IMR-90 (cell line): ENCODE measurements at regions not wholly inside any gene's neighbourhood (a gene's known extent, or its start where the extent isn't known, plus 50 kb on each side); places are given as distances from the start of the nearest gene placed in this dataset.

Experiments used
- BHLHE40 ChIP-seq: fragments of 150-350 bp; IDR thresholded peaks from 2 replicates; pipeline ENCODE4 v1.6.1; 2016; ENCODE audit warnings: mild to moderate bottlenecking, low read depth, low read length
- CEBPB ChIP-seq: IDR thresholded peaks from 2 replicates; pipeline ENCODE4 v1.6.1; 2012; ENCODE audit warnings: low read depth, low read length, improper control_type of control experiment
- MXI1 ChIP-seq: IDR thresholded peaks from 2 replicates; pipeline ENCODE4 v1.6.1; 2012; ENCODE audit warnings: low read depth, mild to moderate bottlenecking, low read length, moderate library complexity, borderline replicate concordance
- POLR2A ChIP-seq: IDR thresholded peaks from 2 replicates; pipeline ENCODE4 v1.6.1; 2012; ENCODE audit warnings: mild to moderate bottlenecking, low read depth, low read length
- RCOR1 ChIP-seq: IDR thresholded peaks from 2 replicates; pipeline ENCODE4 v1.6.1; 2012; ENCODE audit warnings: mild to moderate bottlenecking, low read length, improper control_type of control experiment; ENCODE audit not compliant: insufficient replicate concordance
- SMC3 ChIP-seq: fragments of 150-350 bp; IDR thresholded peaks from 2 replicates; pipeline ENCODE4 v1.6.1; 2016; ENCODE audit warnings: low read depth, mild to moderate bottlenecking, antibody characterized with exemption, low read length, moderate library complexity
- TF ChIP-seq, protein P1 (sequence below): fragments of 150-350 bp; IDR thresholded peaks from 2 replicates; pipeline ENCODE4 v1.6.1; 2016; ENCODE audit warnings: low read depth, mild to moderate bottlenecking, low read length, moderate library complexity, borderline replicate concordance
- TF ChIP-seq, protein P2 (sequence below): conservative IDR thresholded peaks from 2 replicates; pipeline ENCODE4 v1.5.1; 2012; ENCODE audit warnings: mild to moderate bottlenecking, low read depth, low read length, improper control_type of control experiment
- TF ChIP-seq, protein P3 (sequence below): fragments of 150-350 bp; IDR thresholded peaks from 2 replicates; pipeline ENCODE4 v1.6.1; 2017; ENCODE audit warnings: mild to moderate bottlenecking, antibody characterized with exemption, low read length, low read depth

DNA sequence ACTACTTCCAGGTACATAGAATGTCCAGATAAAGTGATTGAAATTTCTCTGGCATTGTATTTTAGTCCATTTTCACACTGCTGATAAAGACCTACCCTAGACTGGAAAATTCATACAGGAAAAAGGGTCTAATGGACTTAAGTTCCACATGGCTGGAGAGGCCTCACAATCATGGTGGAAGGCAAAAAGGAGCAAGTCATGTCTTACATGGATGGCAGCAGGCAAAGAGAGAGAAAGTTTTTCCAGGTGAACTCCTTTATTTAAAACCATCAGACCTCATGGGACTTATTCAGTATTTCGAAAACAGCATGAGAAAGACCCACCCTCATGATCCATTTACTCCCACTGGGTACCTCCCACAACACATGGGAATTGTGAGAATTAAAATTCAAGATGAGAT lies 1359.7 kb upstream of the RAG2 start:
- TF ChIP-seq POLR2A (no peak), CEBPB (no peak), BHLHE40 (no peak), SMC3 (no peak), RCOR1 (no peak), MXI1 (no peak)
- TF ChIP-seq, protein P1, sequence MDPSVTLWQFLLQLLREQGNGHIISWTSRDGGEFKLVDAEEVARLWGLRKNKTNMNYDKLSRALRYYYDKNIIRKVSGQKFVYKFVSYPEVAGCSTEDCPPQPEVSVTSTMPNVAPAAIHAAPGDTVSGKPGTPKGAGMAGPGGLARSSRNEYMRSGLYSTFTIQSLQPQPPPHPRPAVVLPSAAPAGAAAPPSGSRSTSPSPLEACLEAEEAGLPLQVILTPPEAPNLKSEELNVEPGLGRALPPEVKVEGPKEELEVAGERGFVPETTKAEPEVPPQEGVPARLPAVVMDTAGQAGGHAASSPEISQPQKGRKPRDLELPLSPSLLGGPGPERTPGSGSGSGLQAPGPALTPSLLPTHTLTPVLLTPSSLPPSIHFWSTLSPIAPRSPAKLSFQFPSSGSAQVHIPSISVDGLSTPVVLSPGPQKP, result no peak
- TF ChIP-seq, protein P2, sequence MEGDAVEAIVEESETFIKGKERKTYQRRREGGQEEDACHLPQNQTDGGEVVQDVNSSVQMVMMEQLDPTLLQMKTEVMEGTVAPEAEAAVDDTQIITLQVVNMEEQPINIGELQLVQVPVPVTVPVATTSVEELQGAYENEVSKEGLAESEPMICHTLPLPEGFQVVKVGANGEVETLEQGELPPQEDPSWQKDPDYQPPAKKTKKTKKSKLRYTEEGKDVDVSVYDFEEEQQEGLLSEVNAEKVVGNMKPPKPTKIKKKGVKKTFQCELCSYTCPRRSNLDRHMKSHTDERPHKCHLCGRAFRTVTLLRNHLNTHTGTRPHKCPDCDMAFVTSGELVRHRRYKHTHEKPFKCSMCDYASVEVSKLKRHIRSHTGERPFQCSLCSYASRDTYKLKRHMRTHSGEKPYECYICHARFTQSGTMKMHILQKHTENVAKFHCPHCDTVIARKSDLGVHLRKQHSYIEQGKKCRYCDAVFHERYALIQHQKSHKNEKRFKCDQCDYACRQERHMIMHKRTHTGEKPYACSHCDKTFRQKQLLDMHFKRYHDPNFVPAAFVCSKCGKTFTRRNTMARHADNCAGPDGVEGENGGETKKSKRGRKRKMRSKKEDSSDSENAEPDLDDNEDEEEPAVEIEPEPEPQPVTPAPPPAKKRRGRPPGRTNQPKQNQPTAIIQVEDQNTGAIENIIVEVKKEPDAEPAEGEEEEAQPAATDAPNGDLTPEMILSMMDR, result no peak
- TF ChIP-seq, protein P3, sequence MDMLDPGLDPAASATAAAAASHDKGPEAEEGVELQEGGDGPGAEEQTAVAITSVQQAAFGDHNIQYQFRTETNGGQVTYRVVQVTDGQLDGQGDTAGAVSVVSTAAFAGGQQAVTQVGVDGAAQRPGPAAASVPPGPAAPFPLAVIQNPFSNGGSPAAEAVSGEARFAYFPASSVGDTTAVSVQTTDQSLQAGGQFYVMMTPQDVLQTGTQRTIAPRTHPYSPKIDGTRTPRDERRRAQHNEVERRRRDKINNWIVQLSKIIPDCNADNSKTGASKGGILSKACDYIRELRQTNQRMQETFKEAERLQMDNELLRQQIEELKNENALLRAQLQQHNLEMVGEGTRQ, result no peak
